SIG-M5 treated with dmso at 0.1 percent for 504 hours (cell line): ENCODE measurements at regions not wholly inside any gene's neighbourhood (a gene's known extent, or its start where the extent isn't known, plus 50 kb on each side); places are given as distances from the start of the nearest gene placed in this dataset.

Experiments
- DNase-seq: peaks from one replicate; lab custom pipeline; 2025; ENCODE audit not compliant: unreplicated experiment; lab: John Stamatoyannopoulos, UW

DNA sequence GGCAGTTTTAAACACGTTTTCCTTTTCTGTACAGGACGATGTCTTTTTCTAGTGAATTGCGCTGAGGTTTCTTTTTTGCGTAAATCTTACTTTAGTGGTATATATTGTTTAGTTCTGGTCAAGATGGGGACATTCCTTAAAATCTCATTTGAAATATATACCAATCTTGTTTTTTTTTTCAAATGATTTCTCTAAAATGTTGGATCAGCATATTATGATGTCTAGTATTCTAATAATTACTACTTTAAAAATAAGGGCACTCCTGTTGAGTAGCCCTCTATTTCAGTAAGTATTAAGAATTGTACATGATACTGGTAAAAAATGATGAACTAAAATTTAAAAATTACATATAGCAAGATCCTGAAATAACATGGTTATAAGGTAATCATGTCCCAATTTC lies 224.1 kb upstream of the ARHGAP24 start:
- no peak for DNase-seq

DNA sequence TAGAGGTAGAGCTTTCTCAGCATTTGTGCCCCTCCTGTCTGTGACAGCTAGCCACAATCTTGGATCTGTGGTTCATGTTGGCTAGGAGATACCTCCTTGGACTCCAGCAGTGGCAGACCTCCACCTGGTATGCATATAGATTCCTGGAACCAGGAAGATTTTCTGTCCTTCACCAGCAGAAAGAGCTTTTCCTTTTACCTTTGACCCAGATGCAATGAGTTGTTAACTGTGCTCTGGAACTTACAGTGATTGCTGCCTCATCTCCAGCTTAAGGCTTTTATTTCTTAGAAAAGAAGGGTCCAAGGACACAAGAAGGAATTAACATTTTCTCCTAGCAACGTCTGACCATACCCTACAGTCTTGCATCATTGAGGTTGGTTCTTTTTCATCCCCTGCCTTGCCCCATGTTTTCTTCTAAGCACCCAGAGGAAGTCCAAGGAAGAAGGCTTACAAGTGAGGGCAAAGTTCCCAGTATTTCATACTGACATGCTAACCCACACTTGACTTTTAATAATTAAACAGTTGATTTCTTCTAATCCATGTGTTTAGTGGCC lies 217.1 kb upstream of the ARHGAP24 start:
- no peak for DNase-seq

DNA sequence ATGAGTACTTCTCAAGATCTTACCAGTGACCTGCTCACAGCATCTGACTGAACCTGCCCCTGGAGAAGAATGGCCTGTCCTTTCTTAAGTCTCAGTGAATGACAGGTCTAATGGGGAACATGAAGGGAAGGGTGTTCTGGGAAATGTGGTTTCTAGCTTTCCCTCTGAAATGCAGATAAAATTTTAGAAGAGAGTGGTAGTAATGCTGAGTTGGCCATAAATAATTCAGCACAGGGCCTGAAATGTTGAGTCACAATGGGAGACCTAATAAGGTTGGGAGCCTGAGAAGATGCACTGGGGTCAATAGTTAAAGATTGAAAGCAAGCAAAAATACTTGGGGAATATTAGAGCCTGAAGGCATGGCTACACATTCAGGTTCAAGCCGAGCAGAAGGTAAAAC lies 214.9 kb upstream of the ARHGAP24 start:
- no peak for DNase-seq

DNA sequence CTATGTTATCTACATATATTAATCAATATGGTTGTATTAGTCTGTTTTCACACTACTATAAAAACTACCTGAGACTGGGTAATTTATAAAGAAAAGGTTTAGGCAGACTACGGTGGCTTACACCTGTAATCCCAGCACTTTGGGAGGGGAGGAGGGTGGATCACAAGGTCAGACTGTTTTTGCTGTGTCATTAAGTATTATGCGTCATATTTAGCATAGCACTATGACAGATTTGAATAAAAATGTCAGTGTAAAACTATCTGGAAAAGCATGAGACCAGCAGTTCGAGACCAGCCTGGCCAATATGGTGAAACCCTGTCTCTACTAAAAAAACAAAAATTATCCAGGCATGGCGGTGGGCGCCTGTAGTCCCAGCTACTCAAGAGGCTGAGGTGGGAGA lies 209.7 kb upstream of the ARHGAP24 start:
- DNase-seq, result no peak

DNA sequence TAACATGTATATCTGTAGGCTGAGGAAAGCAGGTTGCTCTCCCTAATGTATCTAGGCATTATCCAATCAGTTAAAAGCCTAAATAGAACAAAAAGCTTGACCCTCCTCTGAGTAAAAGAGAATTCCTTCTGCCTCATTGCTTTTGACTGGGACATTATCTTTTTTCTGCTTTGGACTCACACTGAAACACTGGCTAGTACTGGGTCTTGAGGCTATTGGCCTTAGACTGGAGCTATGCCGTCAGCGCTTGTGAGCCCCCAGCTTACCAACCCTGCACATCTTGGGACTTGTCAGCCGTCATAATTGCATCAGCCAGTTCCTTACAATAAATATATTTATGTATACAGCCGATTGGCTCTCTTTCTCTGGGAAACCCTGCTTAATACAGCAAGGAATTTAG lies 206.8 kb upstream of the ARHGAP24 start:
- DNase-seq, result no peak

DNA sequence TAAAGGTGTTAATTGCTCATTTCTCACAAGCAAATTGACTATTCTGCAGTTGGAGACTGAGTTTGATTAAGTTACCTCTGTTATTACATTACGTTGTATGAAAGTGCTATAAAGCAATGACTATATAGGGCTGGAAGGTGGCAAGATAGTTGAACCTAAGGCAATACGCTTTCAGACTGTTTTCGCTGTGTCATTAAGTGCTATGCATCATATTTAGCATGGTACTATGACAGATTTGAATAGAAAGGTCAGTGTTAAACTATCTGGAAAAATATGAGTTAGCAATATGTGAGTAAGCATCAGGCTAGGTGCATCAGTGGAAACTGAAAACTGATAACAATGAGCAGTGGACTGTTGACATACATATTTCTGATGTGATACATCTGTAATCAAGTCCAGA lies 206.0 kb upstream of the ARHGAP24 start:
- no peak for DNase-seq

DNA sequence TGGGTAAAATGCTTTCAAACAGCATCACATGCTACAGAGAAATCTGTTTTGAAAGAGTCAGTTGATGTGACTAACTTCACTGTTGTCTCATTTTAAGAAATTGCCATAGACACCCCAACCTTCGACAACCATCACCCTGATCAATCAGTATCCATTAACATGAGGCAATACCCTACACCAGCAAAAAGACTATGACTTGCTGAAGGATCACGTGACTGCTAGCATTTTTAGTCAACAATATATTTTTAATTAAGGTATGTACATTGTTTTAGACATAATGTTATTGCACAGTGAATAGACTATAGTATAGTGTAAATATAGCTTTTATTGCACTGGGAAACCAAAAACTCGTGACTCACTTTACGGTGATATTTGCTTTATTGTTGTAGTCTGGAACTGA lies 200.0 kb upstream of the ARHGAP24 start:
- DNase-seq, result no peak

DNA sequence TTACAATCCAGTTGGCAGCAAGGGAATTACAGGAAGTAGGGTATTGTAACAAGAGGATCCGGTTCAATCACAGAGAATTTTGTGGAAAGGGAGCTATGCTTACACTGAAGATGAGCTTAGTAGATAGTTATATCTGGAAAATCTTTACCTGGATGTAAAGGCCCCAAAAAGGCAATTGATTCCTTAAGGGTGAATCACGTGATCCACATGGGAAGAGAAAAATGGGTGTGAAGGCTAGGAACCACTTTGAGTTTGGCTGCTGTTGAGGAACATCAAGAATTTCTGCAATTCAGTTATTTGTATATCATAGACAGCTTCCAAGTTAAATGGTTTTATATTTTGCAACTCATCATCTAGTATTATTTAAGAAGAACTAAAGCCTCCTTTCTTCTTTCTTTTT lies 194.0 kb upstream of the ARHGAP24 start:
- DNase-seq, result no peak

DNA sequence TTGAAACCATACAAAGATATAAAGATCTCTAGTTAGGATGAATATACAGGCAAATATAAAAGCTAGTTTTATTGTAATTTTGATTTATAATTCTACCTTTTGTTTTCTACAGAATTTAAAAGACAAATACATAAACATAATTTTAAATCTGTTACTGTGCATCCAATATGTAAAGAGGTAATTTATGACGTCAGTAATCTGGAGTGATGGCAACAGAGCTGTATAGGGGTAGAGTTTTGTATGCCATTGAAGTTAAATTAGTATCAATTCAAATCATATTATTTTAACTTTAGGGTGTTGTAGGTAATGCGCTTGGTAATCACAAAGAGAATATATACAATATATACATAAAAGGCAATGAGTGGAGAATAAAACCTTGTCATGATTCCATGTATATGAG lies 183.7 kb upstream of the ARHGAP24 start:
- no peak for DNase-seq

DNA sequence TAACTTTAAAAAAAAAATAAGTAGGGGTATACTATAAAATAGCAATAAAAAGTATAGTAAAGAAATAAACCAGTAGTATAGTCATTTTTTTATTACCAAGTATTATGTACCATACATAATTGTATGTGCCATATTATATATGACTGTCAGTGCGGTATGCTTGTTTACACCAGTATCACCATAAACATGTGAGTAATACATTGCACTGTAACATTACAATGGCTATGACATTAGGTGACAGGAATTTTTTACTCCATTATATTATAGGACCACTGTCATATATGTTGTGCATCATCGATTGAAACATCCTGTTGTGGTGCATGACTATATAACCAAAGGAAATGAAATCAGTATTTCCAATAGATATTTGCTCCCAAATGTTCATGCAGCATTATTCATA lies 176.9 kb upstream of the ARHGAP24 start:
- no peak for DNase-seq

DNA sequence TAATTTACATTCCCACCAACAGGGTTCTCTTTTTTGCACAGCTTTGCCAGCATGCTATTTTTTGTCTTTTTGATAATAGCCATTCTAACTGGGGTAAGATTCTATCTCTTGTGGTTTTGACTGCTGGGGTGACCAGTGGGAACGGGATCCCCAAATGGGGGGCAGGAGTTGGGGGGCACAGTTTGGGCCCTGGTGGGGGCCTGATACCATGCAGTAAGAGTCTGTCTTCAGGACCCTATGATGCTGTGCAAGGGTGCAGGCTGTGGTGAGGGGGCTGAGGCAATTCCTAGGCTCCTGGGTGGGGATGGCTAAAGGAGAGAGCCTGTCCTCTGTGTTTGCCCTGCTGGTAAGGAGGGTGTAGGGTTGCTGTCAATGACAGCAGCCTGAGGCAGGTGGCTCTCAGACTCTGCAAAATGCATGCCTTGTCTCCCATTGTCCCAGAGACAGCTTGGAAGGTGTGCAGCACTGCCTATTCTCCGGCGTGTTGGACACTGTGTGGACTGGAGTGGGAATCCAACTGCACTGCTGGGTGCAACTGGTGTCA lies 172.7 kb upstream of the ARHGAP24 start:
- no peak for DNase-seq

DNA sequence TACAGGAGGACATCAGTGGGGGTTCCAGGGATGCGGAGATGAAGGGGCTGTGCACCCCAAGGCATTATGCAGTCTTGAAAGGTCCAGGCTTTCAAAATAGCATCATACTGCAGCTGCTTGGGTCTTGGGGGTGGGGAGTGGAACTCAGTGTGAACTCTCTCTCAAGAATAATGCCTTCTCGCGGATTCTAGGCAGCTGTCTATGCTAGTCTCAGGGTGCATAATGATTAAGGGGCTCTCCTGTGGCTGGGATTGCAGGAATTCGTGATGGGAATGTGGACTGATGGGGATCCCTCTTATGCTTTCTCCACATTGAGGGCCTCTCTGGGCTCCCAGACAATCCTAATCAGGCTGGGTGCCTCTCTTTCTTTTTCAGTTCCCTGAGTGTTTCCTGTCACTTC lies 172.2 kb upstream of the ARHGAP24 start:
- DNase-seq, result no peak

DNA sequence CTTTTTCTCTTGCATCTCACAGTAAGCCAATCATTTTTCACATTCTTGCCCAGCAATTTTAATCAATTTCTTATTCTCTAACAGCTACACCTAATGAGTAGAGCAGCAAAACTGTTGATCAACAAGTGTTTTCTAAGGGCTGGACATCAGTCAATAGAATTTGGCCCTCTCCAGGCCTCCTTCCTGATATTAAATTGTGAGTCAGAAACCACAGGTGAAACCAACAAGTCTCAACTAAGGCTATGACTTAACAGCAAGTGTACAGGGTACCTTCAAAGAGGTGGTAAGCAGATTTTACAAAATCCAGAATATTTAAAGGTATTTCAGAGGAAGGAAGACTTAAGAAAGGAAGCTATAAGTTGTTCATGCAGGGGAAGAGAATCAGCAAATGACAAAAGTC lies 156.5 kb upstream of the ARHGAP24 start:
- no peak for DNase-seq

DNA sequence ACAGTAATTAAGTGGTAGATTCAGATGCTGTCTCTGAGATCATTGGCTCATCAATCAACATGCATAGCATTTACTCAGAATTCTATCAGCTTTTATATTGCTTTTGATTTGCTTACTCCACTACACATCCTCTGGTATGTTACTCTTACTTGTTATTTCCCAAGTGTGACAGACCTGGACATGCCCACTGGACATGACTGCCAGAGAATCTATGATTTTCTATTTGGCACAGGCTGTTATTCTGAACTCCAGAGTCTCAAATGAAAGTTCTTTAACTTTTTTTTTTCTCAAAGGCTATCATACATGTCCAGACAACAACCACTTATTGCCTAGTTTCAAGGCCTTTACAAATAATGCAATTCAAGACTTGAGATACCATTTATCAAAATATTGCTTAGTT lies 116.1 kb upstream of the ARHGAP24 start:
- no peak for DNase-seq

DNA sequence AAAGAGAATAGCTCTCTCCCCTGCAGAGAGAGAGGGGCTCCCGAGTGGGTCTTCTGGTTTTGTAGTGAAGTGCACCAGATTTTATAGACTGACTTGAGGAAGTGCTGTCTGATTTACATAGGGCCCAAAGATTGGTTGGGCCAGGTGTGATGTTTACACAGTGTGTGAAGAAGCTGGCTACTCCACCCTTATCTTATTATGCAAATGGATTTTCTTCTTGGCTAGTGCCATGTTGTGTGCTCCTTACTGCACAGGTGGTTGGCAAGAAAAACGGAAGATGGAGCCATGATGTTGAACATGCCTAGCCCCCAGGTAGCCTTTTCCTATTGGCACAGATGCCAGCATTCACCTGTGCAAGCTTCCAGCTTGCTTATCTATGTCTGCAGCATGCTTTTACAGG lies 112.4 kb upstream of the ARHGAP24 start:
- DNase-seq, result no peak

DNA sequence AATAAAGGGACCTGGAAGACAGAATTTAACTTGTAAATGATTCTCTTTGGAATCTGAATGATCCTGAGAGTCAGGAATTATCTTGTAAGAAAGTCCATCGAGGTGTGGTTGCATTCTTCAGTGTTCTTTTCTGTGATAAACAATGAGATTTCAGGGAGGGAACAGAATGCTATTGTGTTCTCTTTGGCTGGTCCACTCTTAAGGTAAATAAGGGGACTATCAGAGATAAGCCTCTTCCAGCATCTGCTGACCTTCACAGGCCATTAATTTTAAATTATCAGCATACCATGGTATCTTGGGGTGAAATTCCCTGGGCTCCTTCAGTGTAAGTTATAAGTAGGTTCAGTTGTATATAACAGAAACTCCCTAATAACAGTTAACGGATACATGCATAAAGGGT lies 107.1 kb upstream of the ARHGAP24 start:
- no peak for DNase-seq

DNA sequence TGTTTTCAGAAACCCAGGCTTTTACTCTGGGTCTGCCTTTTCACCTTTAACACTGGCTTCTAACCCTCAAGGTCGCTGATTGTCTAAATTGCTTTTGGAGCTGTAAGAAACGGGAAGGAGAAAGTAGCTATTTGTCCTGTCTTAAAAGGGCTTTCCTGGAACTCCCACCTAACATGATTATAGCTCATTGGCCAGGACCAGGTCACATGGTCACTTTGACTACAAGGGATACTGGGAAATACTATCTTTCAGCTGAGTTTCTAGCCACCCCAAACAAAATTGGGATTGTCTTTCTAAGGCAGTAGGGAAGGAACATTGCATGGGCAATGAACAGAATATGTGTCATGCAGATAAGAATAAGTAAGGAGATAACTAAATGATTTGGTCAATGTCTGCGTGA lies 106.7 kb upstream of the ARHGAP24 start:
- DNase-seq, result no peak

DNA sequence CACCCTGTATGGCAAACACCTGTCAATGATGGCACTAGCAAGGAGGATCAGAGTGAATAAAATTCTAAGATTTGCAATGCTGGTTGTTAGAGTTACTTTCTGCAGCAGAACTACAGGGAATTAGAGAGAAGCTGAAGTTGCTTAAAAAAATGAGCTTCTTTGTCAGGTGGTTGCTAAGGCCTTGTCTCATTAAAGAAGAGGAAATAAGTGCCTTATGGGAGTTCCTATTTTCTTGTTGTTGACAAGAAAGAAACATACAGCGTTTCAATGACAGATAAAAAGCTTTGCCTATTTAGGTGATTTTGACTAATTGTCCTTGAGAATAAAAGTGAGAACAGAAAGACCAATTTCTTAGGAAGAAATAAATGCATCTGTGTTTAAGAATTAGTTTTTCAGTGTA lies 106.0 kb upstream of the ARHGAP24 start:
- peak; percentile 4 for DNase-seq

DNA sequence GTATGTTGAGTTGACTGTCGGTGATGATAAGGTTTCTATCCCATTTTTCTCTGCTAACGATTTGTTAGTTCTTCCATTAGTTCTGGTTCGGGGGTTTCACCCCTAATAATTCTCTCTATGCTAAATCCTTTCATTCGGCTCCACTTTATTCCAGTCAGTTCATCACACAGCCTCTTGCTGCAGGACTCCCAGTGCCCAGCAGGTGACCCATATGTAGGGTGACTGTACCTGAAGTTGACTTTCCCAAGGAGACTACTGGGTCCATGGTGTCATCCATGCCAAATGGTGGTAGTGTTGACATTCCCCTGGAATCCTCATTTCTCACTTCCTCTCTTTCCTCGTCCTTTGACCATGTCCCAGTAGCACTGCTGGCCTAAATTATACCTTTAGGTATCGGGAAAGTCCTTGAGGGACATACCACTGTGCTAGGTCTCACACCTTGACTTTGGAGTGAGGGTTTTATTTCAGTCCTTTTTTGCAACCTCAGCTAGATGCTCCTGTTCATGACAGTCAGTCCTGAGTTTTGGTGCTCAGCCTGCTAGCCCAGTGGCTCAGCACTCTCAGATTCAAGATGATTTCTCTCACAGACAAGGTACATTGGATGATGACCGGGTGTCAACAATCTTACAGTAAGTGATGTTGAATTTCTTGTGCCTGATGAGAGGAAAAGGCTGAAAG lies 105.1 kb upstream of the ARHGAP24 start:
- no peak for DNase-seq

DNA sequence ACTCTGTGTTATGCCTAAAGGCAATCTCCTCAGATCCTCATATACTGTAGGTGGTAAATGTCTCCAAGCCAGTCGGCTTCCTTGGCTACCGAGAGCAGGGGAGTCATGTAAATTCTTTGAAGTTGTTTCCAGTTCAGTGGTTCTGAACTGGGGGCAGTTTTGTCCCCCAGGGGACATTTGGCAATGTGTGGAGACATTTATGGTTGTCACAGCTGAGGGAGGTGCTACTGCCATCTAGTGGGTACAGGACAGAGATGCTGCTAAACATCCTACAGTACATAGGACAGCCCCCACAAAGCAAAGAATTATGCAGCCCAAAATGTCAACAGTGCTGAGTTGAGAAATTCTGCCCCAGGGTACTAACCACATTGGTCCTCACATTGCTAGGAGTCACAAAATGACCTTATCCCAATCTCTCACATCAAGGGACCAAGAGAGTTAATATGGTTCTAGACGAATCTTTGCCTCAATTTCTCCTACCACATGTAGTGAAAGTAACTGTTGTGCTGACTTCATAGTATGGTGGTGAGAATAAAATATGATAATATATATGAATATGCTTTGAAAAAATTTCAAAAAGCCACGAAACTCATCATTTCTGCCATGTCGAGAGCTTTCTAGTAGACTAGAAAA lies 104.4 kb upstream of the ARHGAP24 start:
- DNase-seq, result peak; percentile 30

DNA sequence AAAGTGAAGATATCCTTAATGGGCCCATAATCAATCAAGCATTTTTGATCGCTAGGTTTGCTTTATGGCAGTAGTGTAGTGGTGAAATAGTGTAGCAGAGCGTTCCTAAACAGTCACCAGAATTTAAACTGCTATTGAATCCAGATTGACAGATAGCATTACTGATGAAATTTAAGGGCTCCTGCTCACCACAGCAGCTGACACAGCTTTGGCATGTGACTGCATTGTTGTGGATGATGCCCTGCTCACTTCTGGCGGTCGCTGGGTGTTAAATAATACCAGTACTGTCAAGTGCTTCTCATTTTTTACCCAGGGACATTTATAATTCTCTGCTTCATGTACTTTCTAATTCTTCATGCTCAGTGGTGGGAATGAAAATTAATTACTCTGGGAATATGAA lies 102.0 kb upstream of the ARHGAP24 start:
- no peak for DNase-seq

DNA sequence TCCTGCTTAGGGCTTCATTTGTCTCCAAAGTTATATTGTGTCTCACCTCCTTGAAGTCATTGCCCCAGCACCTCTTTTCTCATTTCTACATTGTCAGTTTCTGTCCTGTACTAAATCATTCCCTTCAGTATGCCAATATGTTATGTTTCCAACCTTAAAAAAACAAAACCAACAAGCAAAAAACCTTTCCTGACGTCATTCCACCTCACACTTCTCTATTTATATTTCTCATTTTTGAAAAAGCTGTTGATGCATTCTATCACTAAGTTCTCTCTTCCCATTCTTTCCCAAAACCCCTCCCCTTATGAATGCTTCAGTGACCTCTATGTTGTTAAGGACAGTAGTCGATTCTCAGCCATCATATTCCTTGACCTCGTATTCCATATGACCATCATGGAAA lies 98.7 kb upstream of the ARHGAP24 start:
- no peak for DNase-seq

DNA sequence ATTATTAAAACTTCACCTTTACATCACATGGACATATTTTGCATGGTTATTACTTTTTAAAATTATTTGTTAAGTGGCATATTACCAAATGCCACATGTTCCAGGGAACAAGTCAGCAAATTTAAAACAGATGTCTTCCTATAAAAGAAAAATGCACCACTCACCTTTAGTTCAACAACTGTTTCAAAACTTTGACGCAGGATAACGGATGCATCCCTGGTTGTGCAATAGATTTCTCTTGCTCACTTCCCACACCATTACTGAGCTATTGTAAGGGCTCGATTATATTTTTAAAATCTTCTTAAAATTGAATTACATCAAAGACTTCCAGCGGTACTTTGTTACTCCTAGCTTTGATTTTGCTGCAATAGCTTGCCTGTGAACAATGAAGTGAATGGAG lies 93.0 kb upstream of the ARHGAP24 start:
- DNase-seq, result no peak
